Naive thymus-derived CD4-positive, alpha-beta T cell (primary cell): ENCODE measurements at regions not wholly inside any gene's neighbourhood (a gene's known extent, or its start where the extent isn't known, plus 50 kb on each side); places are given as distances from the start of the nearest gene placed in this dataset.

ENCODE experiments used
- ATAC-seq: fragments of 150-1000 bp; cut with Tn5 transposase; 2 replicates; pipeline ENCODE4 v1.10.0; 2021; ENCODE audit warnings: mild to moderate bottlenecking, moderate library complexity
- CTCF ChIA-PET: fragments of 350-600 bp; sonication (Branson Sonifier 250); formaldehyde crosslinking; loops from one replicate; lab custom pipeline; 2021; ENCODE audit warnings: antibody characterized with exemption; lab: Charles Lee
- POLR2A ChIA-PET: fragments of 350-600 bp; sonication (Branson Sonifier 250); formaldehyde crosslinking; loops from one replicate; lab custom pipeline; 2021; ENCODE audit warnings: antibody characterized with exemption, inconsistent platforms; lab: Charles Lee
- DNase-seq, 9 donors: peaks; one replicate each; pipeline versions ENCODE4 v3.0.0 to v3.0.0-alpha.2; 2020 to 2022; ENCODE audit warnings: mixed read lengths in 1 of 9
- H3K27ac ChIP-seq: one replicate; pipeline ENCODE4 v1.7.0; 2013; ENCODE audit warnings: mild to moderate bottlenecking, low read depth, low read length, moderate library complexity
- H3K27me3 ChIP-seq, 2 donors: one replicate each; pipeline ENCODE4 v1.7.0; 2013; ENCODE audit warnings: low read length in 2 of 2, mild to moderate bottlenecking in 2 of 2, moderate library complexity in 2 of 2; ENCODE audit not compliant: control insufficient read depth in 2 of 2, insufficient read depth in 2 of 2
- H3K36me3 ChIP-seq, 3 experiments: 1 replicate in 2 of 3; 2 replicates in 1 of 3; pipeline ENCODE4 v1.7.0; 2013; ENCODE audit warnings: low read length in 3 of 3, mild to moderate bottlenecking in 3 of 3, moderate library complexity in 1 of 3; ENCODE audit not compliant: insufficient read depth in 3 of 3, control insufficient read depth in 2 of 3
- H3K4me1 ChIP-seq, 2 donors: one replicate each; pipeline ENCODE4 v1.7.0; 2013; ENCODE audit warnings: low read length in 2 of 2, mild to moderate bottlenecking in 2 of 2, moderate library complexity in 1 of 2; ENCODE audit not compliant: control insufficient read depth in 2 of 2, insufficient read depth in 2 of 2
- H3K4me3 ChIP-seq: 2 replicates; pipeline ENCODE4 v1.7.0; 2013; ENCODE audit warnings: mild to moderate bottlenecking, low read length
- H3K9me3 ChIP-seq, 3 experiments: 1 replicate in 2 of 3; 2 replicates in 1 of 3; pipeline ENCODE4 v1.7.0; 2013; ENCODE audit warnings: low read length in 3 of 3; ENCODE audit not compliant: control insufficient read depth in 2 of 3
- H3K27ac Mint-ChIP-seq, 9 donors: one replicate each; pipeline ENCODE4 v1.8.0; 2020 to 2022; ENCODE audit warnings: mixed read lengths in 9 of 9, mild to moderate bottlenecking in 8 of 9, moderate library complexity in 5 of 9, inconsistent platforms in 2 of 9
- H3K27me3 Mint-ChIP-seq, 5 donors: one replicate each; pipeline ENCODE4 v1.8.0; 2021 to 2022; ENCODE audit warnings: mixed read lengths in 5 of 5, mild to moderate bottlenecking in 1 of 5
- H3K36me3 Mint-ChIP-seq, 5 donors: one replicate each; pipeline ENCODE4 v1.8.0; 2020 to 2022; ENCODE audit warnings: mixed read lengths in 5 of 5, mild to moderate bottlenecking in 3 of 5, inconsistent platforms in 1 of 5
- H3K4me1 Mint-ChIP-seq, 7 donors: one replicate each; pipeline ENCODE4 v1.8.0; 2020 to 2022; ENCODE audit warnings: mixed read lengths in 7 of 7, mild to moderate bottlenecking in 3 of 7, inconsistent platforms in 1 of 7
- H3K4me3 Mint-ChIP-seq, 10 donors: one replicate each; pipeline ENCODE4 v1.8.0; 2020 to 2022; ENCODE audit warnings: mild to moderate bottlenecking in 10 of 10, mixed read lengths in 10 of 10, moderate library complexity in 6 of 10, inconsistent platforms in 2 of 10
- H3K9me3 Mint-ChIP-seq, 11 donors: one replicate each; pipeline ENCODE4 v1.8.0; 2020 to 2022; ENCODE audit warnings: mixed read lengths in 11 of 11, mild to moderate bottlenecking in 4 of 11, inconsistent platforms in 1 of 11, moderate library complexity in 1 of 11
- intact Hi-C, 2 donors: fragments of 100-400 bp; cut with micrococcal nuclease; formaldehyde crosslinking; loops; one replicate each; pipeline ENCODE4 v1.15.1; 2023

- ATAC-seq (no peak), DNase-seq (no peak)
- Mint-ChIP-seq H3K27me3 (peaks cover 0 to 3% (median 0%) of the 10 kb centered on the region in 5 donors), H3K27ac (no peak overlapping the region), H3K36me3 (no peaks in the 10 kb centered on the region), H3K4me3 (no peak overlapping the region), H3K4me1 (peaks cover 0 to 11% (median 2%) of the 10 kb centered on the region in 7 donors), H3K9me3 (no peaks in the 10 kb centered on the region)
- intact Hi-C loops = no loop called here
- H3K36me3 ChIP-seq = no peaks in the 10 kb centered on the region
- H3K27me3 ChIP-seq = no peaks in the 10 kb centered on the region
- no peak overlapping the region for H3K27ac ChIP-seq
- no peak overlapping the region for H3K4me3 ChIP-seq
- CTCF ChIA-PET = no interaction called here
- POLR2A ChIA-PET = no interaction called here
- H3K9me3 ChIP-seq = no peaks in the 10 kb centered on the region
- no peaks in the 10 kb centered on the region for H3K4me1 ChIP-seq
These were observed 82.8 kb upstream of the HIVEP1 start for GRCh38 chr6:11929241-11929835.

GRCh38 chr6:11926594-11927407 lies 85.3 kb upstream of the HIVEP1 start:
- H3K27ac Mint-ChIP-seq = peak overlapping the region in 1 of 9 donors; percentile 32
- DNase-seq (no peak), ATAC-seq (no peak)
- intact Hi-C loops = no loop called here
- Histone ChIP-seq H3K36me3 (no peaks in the 10 kb centered on the region), H3K4me3 (no peak overlapping the region), H3K27ac (no peak overlapping the region), H3K9me3 (no peaks in the 10 kb centered on the region), H3K27me3 (no peaks in the 10 kb centered on the region), H3K4me1 (no peaks in the 10 kb centered on the region)
- H3K9me3 Mint-ChIP-seq = no peaks in the 10 kb centered on the region
- POLR2A ChIA-PET = no interaction called here
- CTCF ChIA-PET = interaction anchor here (0.7 kb wide), 1 partner anchor 81 kb away, joined by 4 read pairs; no protein-coding TSS in a partner anchor
- H3K36me3 Mint-ChIP-seq = no peaks in the 10 kb centered on the region
- peaks cover 0 to 11% (median 2%) of the 10 kb centered on the region in 7 donors for H3K4me1 Mint-ChIP-seq
- H3K27me3 Mint-ChIP-seq = peaks cover 0 to 3% (median 0%) of the 10 kb centered on the region in 5 donors
- H3K4me3 Mint-ChIP-seq = no peak overlapping the region

- Mint-ChIP-seq H3K36me3 (no peaks in the 10 kb centered on the region), H3K4me3 (no peak overlapping the region), H3K9me3 (no peaks in the 10 kb centered on the region), H3K4me1 (peaks cover 0 to 11% (median 2%) of the 10 kb centered on the region in 7 donors), H3K27me3 (peaks cover 0 to 3% (median 0%) of the 10 kb centered on the region in 5 donors), H3K27ac (no peak overlapping the region)
- Histone ChIP-seq H3K9me3 (no peaks in the 10 kb centered on the region), H3K4me3 (no peak overlapping the region), H3K27me3 (no peaks in the 10 kb centered on the region), H3K4me1 (no peaks in the 10 kb centered on the region), H3K36me3 (no peaks in the 10 kb centered on the region), H3K27ac (no peak overlapping the region)
- DNase-seq = no peak
- ATAC-seq = no peak
- POLR2A ChIA-PET = no interaction called here
- CTCF ChIA-PET = no interaction called here
- intact Hi-C loops = no loop called here
These were observed 86.3 kb upstream of the HIVEP1 start for GRCh38 chr6:11925805-11926204.

- Mint-ChIP-seq H3K9me3 (no peaks in the 10 kb centered on the region), H3K27ac (no peak overlapping the region), H3K27me3 (peaks cover 0 to 3% (median 0%) of the 10 kb centered on the region in 5 donors), H3K4me3 (no peak overlapping the region), H3K36me3 (no peaks in the 10 kb centered on the region), H3K4me1 (peaks cover 0 to 11% (median 2%) of the 10 kb centered on the region in 7 donors)
- Histone ChIP-seq H3K4me3 (no peak overlapping the region), H3K4me1 (no peaks in the 10 kb centered on the region), H3K27me3 (no peaks in the 10 kb centered on the region), H3K36me3 (no peaks in the 10 kb centered on the region), H3K9me3 (no peaks in the 10 kb centered on the region), H3K27ac (no peak overlapping the region)
- intact Hi-C loops = no loop called here
- ATAC-seq (no peak), DNase-seq (no peak)
- CTCF ChIA-PET = no interaction called here
- POLR2A ChIA-PET = no interaction called here
These were observed 88.5 kb upstream of the HIVEP1 start for GRCh38 chr6:11923621-11924020.

GRCh38 chr6:11922901-11923300 lies 89.2 kb upstream of the HIVEP1 start:
- H3K36me3 Mint-ChIP-seq = no peaks in the 10 kb centered on the region
- H3K27me3 ChIP-seq = no peaks in the 10 kb centered on the region
- H3K4me3 ChIP-seq = no peak overlapping the region
- POLR2A ChIA-PET = no interaction called here
- CTCF ChIA-PET = no interaction called here
- H3K27me3 Mint-ChIP-seq = peaks cover 0 to 3% (median 0%) of the 10 kb centered on the region in 5 donors
- no peaks in the 10 kb centered on the region for H3K9me3 Mint-ChIP-seq
- no peak overlapping the region for H3K4me3 Mint-ChIP-seq
- no peak for DNase-seq
- H3K27ac ChIP-seq = no peak overlapping the region
- no peak for ATAC-seq
- H3K27ac Mint-ChIP-seq = no peak overlapping the region
- H3K4me1 Mint-ChIP-seq = peaks cover 0 to 11% (median 2%) of the 10 kb centered on the region in 7 donors
- no peaks in the 10 kb centered on the region for H3K36me3 ChIP-seq
- H3K9me3 ChIP-seq = no peaks in the 10 kb centered on the region
- no peaks in the 10 kb centered on the region for H3K4me1 ChIP-seq
- intact Hi-C loops = no loop called here

GRCh38 chr6:11921751-11922150 lies 90.4 kb upstream of the HIVEP1 start:
- Histone ChIP-seq H3K27ac (no peak overlapping the region), H3K36me3 (no peaks in the 10 kb centered on the region), H3K4me3 (no peak overlapping the region), H3K9me3 (no peaks in the 10 kb centered on the region), H3K27me3 (no peaks in the 10 kb centered on the region), H3K4me1 (no peaks in the 10 kb centered on the region)
- CTCF ChIA-PET = no interaction called here
- POLR2A ChIA-PET = no interaction called here
- no peak for ATAC-seq
- Mint-ChIP-seq H3K27ac (no peak overlapping the region), H3K27me3 (peaks cover 0 to 3% (median 0%) of the 10 kb centered on the region in 5 donors), H3K9me3 (no peaks in the 10 kb centered on the region), H3K36me3 (no peaks in the 10 kb centered on the region), H3K4me3 (no peak overlapping the region), H3K4me1 (peaks cover 0 to 11% (median 0%) of the 10 kb centered on the region in 7 donors)
- intact Hi-C loops = no loop called here
- DNase-seq = no peak
